Skeletal muscle satellite cell (primary cell): ENCODE measurements at regions not wholly inside any gene's neighbourhood (a gene's known extent, or its start where the extent isn't known, plus 50 kb on each side); places are given as distances from the start of the nearest gene placed in this dataset.

Experiments
- H3K27me3 ChIP-seq: 2 replicates; pipeline ENCODE4 v1.7.0; 2013; ENCODE audit warnings: low read length; ENCODE audit not compliant: control insufficient read depth, insufficient read depth
- H3K36me3 ChIP-seq: 2 replicates; pipeline ENCODE4 v1.7.0; 2013; ENCODE audit warnings: mild to moderate bottlenecking, control low read depth, low read length; ENCODE audit not compliant: insufficient read depth
- H3K4me1 ChIP-seq: 2 replicates; pipeline ENCODE4 v1.7.0; 2013; ENCODE audit warnings: low read length; ENCODE audit not compliant: control insufficient read depth, insufficient read depth
- H3K4me2 ChIP-seq: 2 replicates; pipeline ENCODE4 v1.7.0; 2013; ENCODE audit warnings: mild to moderate bottlenecking, low read length
- H3K4me3 ChIP-seq: 2 replicates; pipeline ENCODE4 v1.7.0; 2013; ENCODE audit warnings: low read length
- H3K9ac ChIP-seq: 2 replicates; pipeline ENCODE4 v1.7.0; 2013; ENCODE audit warnings: mild to moderate bottlenecking, low read depth, low read length, moderate library complexity
- H3K9me3 ChIP-seq: replicated peaks from 2 replicates; pipeline ENCODE4 v1.7.0; 2013; ENCODE audit warnings: mild to moderate bottlenecking, control low read depth, low read length

GRCh38 chr6:165229216-165229615 is 80.2 kb downstream of the C6orf118 start:
- Histone ChIP-seq H3K36me3 (no peaks in the 10 kb centered on the region), H3K27me3 (no peaks in the 10 kb centered on the region), H3K9ac (no peak overlapping the region), H3K4me3 (no peak overlapping the region), H3K4me2 (no peak overlapping the region), H3K4me1 (peaks cover 26% of the 10 kb centered on the region), H3K9me3 (no peaks in the 10 kb centered on the region)

GRCh38 chr6:165227644-165228329 is 81.6 kb downstream of the C6orf118 start:
- no peaks in the 10 kb centered on the region for H3K27me3 ChIP-seq
- H3K4me2 ChIP-seq = no peak overlapping the region
- no peaks in the 10 kb centered on the region for H3K36me3 ChIP-seq
- no peak overlapping the region for H3K9ac ChIP-seq
- peaks cover 29% of the 10 kb centered on the region for H3K4me1 ChIP-seq
- no peak overlapping the region for H3K4me3 ChIP-seq
- no peaks in the 10 kb centered on the region for H3K9me3 ChIP-seq

- Histone ChIP-seq H3K9me3 (no peaks in the 10 kb centered on the region), H3K4me3 (no peak overlapping the region), H3K4me2 (no peak overlapping the region), H3K9ac (no peak overlapping the region), H3K36me3 (no peaks in the 10 kb centered on the region), H3K4me1 (peaks cover 35% of the 10 kb centered on the region), H3K27me3 (no peaks in the 10 kb centered on the region)
Observed at GRCh38 chr6:165223736-165224135, 85.7 kb downstream of the C6orf118 start.

GRCh38 chr6:165223101-165223500 is 86.3 kb downstream of the C6orf118 start:
- no peak overlapping the region for H3K4me2 ChIP-seq
- no peaks in the 10 kb centered on the region for H3K9me3 ChIP-seq
- no peaks in the 10 kb centered on the region for H3K27me3 ChIP-seq
- no peak overlapping the region for H3K9ac ChIP-seq
- peaks cover 35% of the 10 kb centered on the region for H3K4me1 ChIP-seq
- H3K36me3 ChIP-seq = no peaks in the 10 kb centered on the region
- H3K4me3 ChIP-seq = no peak overlapping the region

GRCh38 chr6:165222315-165223025 is 86.9 kb downstream of the C6orf118 start:
- Histone ChIP-seq H3K27me3 (no peaks in the 10 kb centered on the region), H3K4me3 (no peak overlapping the region), H3K36me3 (no peaks in the 10 kb centered on the region), H3K4me1 (peaks cover 30% of the 10 kb centered on the region), H3K9ac (no peak overlapping the region), H3K4me2 (no peak overlapping the region), H3K9me3 (no peaks in the 10 kb centered on the region)

GRCh38 chr6:165220045-165220444 is 89.4 kb downstream of the C6orf118 start:
- H3K27me3 ChIP-seq = no peaks in the 10 kb centered on the region
- H3K9me3 ChIP-seq = no peaks in the 10 kb centered on the region
- H3K9ac ChIP-seq = peak overlapping the region; percentile 16
- no peaks in the 10 kb centered on the region for H3K36me3 ChIP-seq
- H3K4me3 ChIP-seq = no peak overlapping the region
- H3K4me1 ChIP-seq = peaks cover 26% of the 10 kb centered on the region
- no peak overlapping the region for H3K4me2 ChIP-seq

GRCh38 chr6:165219629-165220028 is 89.8 kb downstream of the C6orf118 start:
- no peaks in the 10 kb centered on the region for H3K36me3 ChIP-seq
- H3K4me2 ChIP-seq = peak overlapping the region; percentile 5
- H3K4me3 ChIP-seq = no peak overlapping the region
- peaks cover 26% of the 10 kb centered on the region for H3K4me1 ChIP-seq
- peak overlapping the region; percentile 16 for H3K9ac ChIP-seq
- H3K27me3 ChIP-seq = no peaks in the 10 kb centered on the region
- H3K9me3 ChIP-seq = no peaks in the 10 kb centered on the region

- Histone ChIP-seq H3K9me3 (no peaks in the 10 kb centered on the region), H3K4me2 (peak overlapping the region; percentile 5), H3K36me3 (no peaks in the 10 kb centered on the region), H3K9ac (no peak overlapping the region), H3K27me3 (no peaks in the 10 kb centered on the region), H3K4me1 (peaks cover 26% of the 10 kb centered on the region), H3K4me3 (no peak overlapping the region)
Observed at GRCh38 chr6:165218829-165219228, 90.6 kb downstream of the C6orf118 start.

- no peak overlapping the region for H3K9ac ChIP-seq
- no peaks in the 10 kb centered on the region for H3K36me3 ChIP-seq
- no peak overlapping the region for H3K4me3 ChIP-seq
- no peaks in the 10 kb centered on the region for H3K9me3 ChIP-seq
- no peaks in the 10 kb centered on the region for H3K4me1 ChIP-seq
- no peak overlapping the region for H3K4me2 ChIP-seq
- H3K27me3 ChIP-seq = no peaks in the 10 kb centered on the region
Observed at GRCh38 chr6:165206798-165207197, 102.6 kb downstream of the C6orf118 start.

- no peak overlapping the region for H3K9ac ChIP-seq
- H3K4me2 ChIP-seq = no peak overlapping the region
- H3K36me3 ChIP-seq = no peaks in the 10 kb centered on the region
- H3K9me3 ChIP-seq = no peaks in the 10 kb centered on the region
- H3K27me3 ChIP-seq = no peaks in the 10 kb centered on the region
- no peaks in the 10 kb centered on the region for H3K4me1 ChIP-seq
- no peak overlapping the region for H3K4me3 ChIP-seq
Observed at GRCh38 chr6:165205632-165206031, 103.8 kb downstream of the C6orf118 start.

- no peak overlapping the region for H3K4me2 ChIP-seq
- no peak overlapping the region for H3K9ac ChIP-seq
- H3K4me1 ChIP-seq = no peaks in the 10 kb centered on the region
- H3K4me3 ChIP-seq = no peak overlapping the region
- no peaks in the 10 kb centered on the region for H3K27me3 ChIP-seq
- no peaks in the 10 kb centered on the region for H3K36me3 ChIP-seq
- no peaks in the 10 kb centered on the region for H3K9me3 ChIP-seq
Observed at GRCh38 chr6:165204807-165205545, 104.4 kb downstream of the C6orf118 start.
